BLaER1 treated with 17β-estradiol and CSF1 and Interleukin-3, amounts not matched to agents 10 nM and 100 nM (cell line): ENCODE measurements at regions not wholly inside any gene's neighbourhood (a gene's known extent, or its start where the extent isn't known, plus 50 kb on each side); places are given as distances from the start of the nearest gene placed in this dataset.
"Not testable (repeated sequence)": the region's sequence is repeated elsewhere in the genome, so short reads cannot be mapped to it uniquely, and the experiment has no call there.

Experiments
- H3K27ac ChIP-seq, 11 experiments: shearing (Covaris generic); formaldehyde crosslinking; 2 replicates each; pipeline ENCODE4 v1.8.1; 2022
- H3K27me3 ChIP-seq, 11 experiments: shearing (Covaris generic); formaldehyde crosslinking; 2 replicates each; pipeline ENCODE4 v1.8.1; 2022
- H3K36me3 ChIP-seq, 11 experiments: shearing (Covaris generic); formaldehyde crosslinking; 2 replicates each; pipeline ENCODE4 v1.8.1; 2022
- H3K4me1 ChIP-seq, 10 experiments: shearing (Covaris generic); formaldehyde crosslinking; 2 replicates each; pipeline ENCODE4 v1.8.1; 2022
- H3K4me2 ChIP-seq, 11 experiments: shearing (Covaris generic); formaldehyde crosslinking; 2 replicates each; pipeline ENCODE4 v1.8.1; 2022
- H3K4me3 ChIP-seq, 10 experiments: shearing (Covaris generic); formaldehyde crosslinking; 2 replicates each; pipeline ENCODE4 v1.8.1; 2022
- H3K9ac ChIP-seq, 11 experiments: shearing (Covaris generic); formaldehyde crosslinking; 2 replicates each; pipeline ENCODE4 v1.8.1; 2022
- H3K9me3 ChIP-seq, 11 experiments: shearing (Covaris generic); formaldehyde crosslinking; replicated peaks in 1 of 11; 2 replicates each; pipeline ENCODE4 v1.8.1; 2022
- H4K20me1 ChIP-seq, 11 experiments: shearing (Covaris generic); formaldehyde crosslinking; 2 replicates each; pipeline ENCODE4 v1.8.1; 2022
- Cebpa-rat ChIP-seq, 11 experiments: shearing (Covaris generic); IDR thresholded peaks; 2 replicates each; pipeline ENCODE4 v1.8.1; 2022

GRCh38 chr10:125259651-125260050 lies 99.3 kb upstream of the CTBP2 start:
- no peak for TF ChIP-seq Cebpa-rat (IDR thresholded peaks at IDR 0.05)
- no peak overlapping the region for H3K4me2 ChIP-seq
- H3K4me1 ChIP-seq: no peaks in the 10 kb centered on the region
- H3K27me3 ChIP-seq: no peaks in the 10 kb centered on the region
- H3K9ac ChIP-seq: no peak overlapping the region
- H3K36me3 ChIP-seq: no peaks in the 10 kb centered on the region
- H4K20me1 ChIP-seq: no peaks in the 10 kb centered on the region
- peaks cover 0 to 17% (median 4%) of the 10 kb centered on the region in 11 experiments; a peak in 7 of 22 replicates for H3K9me3 ChIP-seq
- H3K27ac ChIP-seq: no peak overlapping the region
- H3K4me3 ChIP-seq: no peak overlapping the region

DNA sequence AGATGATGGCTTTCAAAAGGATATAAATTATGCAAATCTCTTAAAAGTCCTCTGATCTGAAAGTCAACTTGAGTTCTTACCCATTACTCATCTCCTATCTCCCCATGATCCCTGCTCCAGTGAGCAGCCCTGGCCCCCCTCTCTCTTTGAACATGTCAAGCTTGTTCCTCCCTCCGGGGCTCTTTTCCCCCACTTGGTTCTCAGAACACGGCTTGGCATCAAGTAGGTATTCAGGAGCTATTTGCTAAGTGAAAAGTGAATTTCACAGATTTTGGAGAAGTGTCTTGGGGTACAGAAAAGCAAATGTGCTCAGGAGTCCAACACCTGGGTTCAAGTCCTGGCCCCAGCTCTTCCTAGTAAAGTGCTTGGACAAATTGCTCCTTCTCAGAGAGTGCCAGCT lies 98.3 kb upstream of the CTBP2 start:
- H3K4me1 ChIP-seq: no peaks in the 10 kb centered on the region
- H3K9ac ChIP-seq: no peak overlapping the region
- H3K27me3 ChIP-seq: no peaks in the 10 kb centered on the region
- H3K9me3 ChIP-seq: peaks cover 0 to 27% (median 6%) of the 10 kb centered on the region in 11 experiments; a peak in 14 of 22 replicates
- H3K36me3 ChIP-seq: no peaks in the 10 kb centered on the region
- H3K27ac ChIP-seq: no peak overlapping the region
- no peak overlapping the region for H3K4me2 ChIP-seq
- no peaks in the 10 kb centered on the region for H4K20me1 ChIP-seq
- no peak overlapping the region for H3K4me3 ChIP-seq
- no peak for TF ChIP-seq Cebpa-rat (IDR thresholded peaks at IDR 0.05)

DNA sequence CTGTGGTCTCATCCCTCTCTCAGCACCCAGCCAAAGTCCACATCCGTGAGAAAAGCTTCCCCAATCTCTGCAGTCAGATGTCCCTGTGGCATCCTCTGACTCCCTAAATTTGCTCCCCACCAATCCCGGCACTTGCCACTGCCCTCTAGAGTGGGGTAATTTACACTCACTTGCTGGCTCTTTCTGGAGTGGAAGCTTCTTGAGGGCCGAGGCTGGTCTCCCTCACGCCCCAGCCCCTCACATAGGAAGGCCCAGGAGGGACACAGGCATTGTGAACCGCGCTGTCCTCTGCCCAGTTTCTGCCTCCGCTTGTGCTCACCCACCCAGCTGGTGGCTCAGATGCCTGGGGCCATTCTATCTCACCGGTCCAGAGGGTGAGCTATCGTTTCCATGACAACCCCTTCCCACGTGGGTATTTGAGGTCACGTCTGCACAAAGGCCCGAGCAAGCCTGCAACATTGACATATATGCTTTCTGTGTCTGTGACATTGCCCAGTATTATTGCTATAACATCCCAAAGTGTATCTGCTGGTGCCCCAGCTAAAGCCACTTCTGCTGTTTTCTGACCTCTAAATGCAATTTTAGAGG lies 97.3 kb upstream of the CTBP2 start:
- Histone ChIP-seq H3K36me3 (no peaks in the 10 kb centered on the region), H3K4me3 (no peak overlapping the region), H3K9ac (no peak overlapping the region), H3K9me3 (peaks cover 5 to 34% (median 15%) of the 10 kb centered on the region in 11 experiments; a peak in 18 of 22 replicates), H3K27me3 (no peaks in the 10 kb centered on the region), H3K4me2 (no peak overlapping the region), H3K4me1 (no peaks in the 10 kb centered on the region), H4K20me1 (no peaks in the 10 kb centered on the region), H3K27ac (no peak overlapping the region)
- TF ChIP-seq Cebpa-rat (IDR thresholded peaks at IDR 0.05): no peak

DNA sequence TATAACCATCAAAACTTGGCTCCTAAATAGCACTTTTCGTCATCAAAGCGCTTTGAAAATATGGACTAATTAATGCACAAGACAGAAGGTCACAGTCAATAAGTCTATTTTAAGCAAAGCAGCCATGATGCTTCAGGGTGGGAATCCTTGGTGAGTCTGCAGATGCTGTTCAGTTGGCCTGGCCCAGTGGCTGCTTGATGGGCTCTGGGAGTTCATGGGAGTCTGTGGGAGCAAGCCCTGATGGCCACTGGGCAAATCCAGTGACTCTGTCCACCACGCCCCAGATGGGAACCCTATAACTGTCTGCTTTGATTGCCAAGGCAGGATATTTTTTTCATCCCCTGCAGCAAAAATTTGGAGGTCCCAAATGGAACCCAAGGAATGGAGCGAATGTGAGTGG lies 95.7 kb upstream of the CTBP2 start:
- no peak for TF ChIP-seq Cebpa-rat (IDR thresholded peaks at IDR 0.05)
- Histone ChIP-seq H3K27ac (no peak overlapping the region), H3K4me3 (no peak overlapping the region), H3K9ac (no peak overlapping the region), H3K36me3 (no peaks in the 10 kb centered on the region), H3K4me1 (no peaks in the 10 kb centered on the region), H3K9me3 (peaks cover 15 to 39% (median 20%) of the 10 kb centered on the region in 11 experiments), H3K4me2 (no peak overlapping the region), H3K27me3 (no peaks in the 10 kb centered on the region), H4K20me1 (no peaks in the 10 kb centered on the region)

GRCh38 chr10:125252937-125253336 lies 92.6 kb upstream of the CTBP2 start:
- Histone ChIP-seq H3K4me1 (no peaks in the 10 kb centered on the region), H3K9me3 (peaks cover 16 to 39% (median 23%) of the 10 kb centered on the region in 11 experiments), H3K27me3 (no peaks in the 10 kb centered on the region), H4K20me1 (no peaks in the 10 kb centered on the region), H3K9ac (no peak overlapping the region), H3K36me3 (no peaks in the 10 kb centered on the region), H3K4me3 (no peak overlapping the region), H3K27ac (no peak overlapping the region), H3K4me2 (no peak overlapping the region)
- TF ChIP-seq Cebpa-rat (IDR thresholded peaks at IDR 0.05): no peak

GRCh38 chr10:125250834-125251233 lies 90.5 kb upstream of the CTBP2 start:
- H4K20me1 ChIP-seq, H3K4me2 ChIP-seq, H3K27me3 ChIP-seq, H3K9ac ChIP-seq, H3K4me1 ChIP-seq, H3K4me3 ChIP-seq, H3K36me3 ChIP-seq, H3K27ac ChIP-seq: not testable (repeated sequence)
- H3K9me3 ChIP-seq: peaks cover 16 to 39% (median 23%) of the 10 kb centered on the region in 11 experiments

GRCh38 chr10:125249948-125250347 lies 89.6 kb upstream of the CTBP2 start:
- no peak overlapping the region for H3K4me3 ChIP-seq
- H3K27ac ChIP-seq: no peak overlapping the region
- no peak overlapping the region for H3K9ac ChIP-seq
- no peaks in the 10 kb centered on the region for H3K4me1 ChIP-seq
- no peaks in the 10 kb centered on the region for H3K27me3 ChIP-seq
- H3K4me2 ChIP-seq: no peak overlapping the region
- H3K9me3 ChIP-seq: peaks cover 16 to 39% (median 23%) of the 10 kb centered on the region in 11 experiments
- TF ChIP-seq Cebpa-rat (IDR thresholded peaks at IDR 0.05): no peak
- no peaks in the 10 kb centered on the region for H4K20me1 ChIP-seq
- no peaks in the 10 kb centered on the region for H3K36me3 ChIP-seq

GRCh38 chr10:125248489-125248888 lies 88.1 kb upstream of the CTBP2 start:
- Histone ChIP-seq H3K9ac (no peak overlapping the region), H4K20me1 (no peaks in the 10 kb centered on the region), H3K4me1 (no peaks in the 10 kb centered on the region), H3K4me2 (no peak overlapping the region), H3K4me3 (no peak overlapping the region), H3K27ac (no peak overlapping the region), H3K27me3 (no peaks in the 10 kb centered on the region), H3K9me3 (peaks cover 15 to 31% (median 23%) of the 10 kb centered on the region in 11 experiments), H3K36me3 (no peaks in the 10 kb centered on the region)
- no peak for TF ChIP-seq Cebpa-rat (IDR thresholded peaks at IDR 0.05)

DNA sequence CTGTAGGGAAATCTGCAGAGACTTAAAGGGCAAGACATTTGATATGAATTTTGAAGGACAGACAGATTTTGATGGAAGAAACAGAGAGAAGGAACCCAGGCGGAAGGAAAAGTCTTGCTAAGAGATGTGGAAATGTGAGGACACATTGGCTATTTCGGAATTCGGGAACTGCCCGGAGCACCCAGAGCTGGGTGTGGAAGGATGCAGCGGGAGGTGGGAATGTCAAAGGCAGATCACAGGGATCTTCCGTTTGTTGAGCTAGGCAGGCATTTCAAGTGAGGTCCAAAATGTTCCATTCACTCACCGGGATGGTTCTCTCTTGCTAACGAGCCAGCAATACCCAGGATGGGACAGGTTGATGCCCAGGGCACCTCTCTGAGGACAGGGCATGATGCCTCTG lies 87.2 kb upstream of the CTBP2 start:
- Histone ChIP-seq H3K4me3 (no peak overlapping the region), H3K4me2 (no peak overlapping the region), H3K27ac (no peak overlapping the region), H4K20me1 (no peaks in the 10 kb centered on the region), H3K4me1 (no peaks in the 10 kb centered on the region), H3K9ac (no peak overlapping the region), H3K27me3 (no peaks in the 10 kb centered on the region), H3K9me3 (peaks cover 10 to 22% (median 14%) of the 10 kb centered on the region in 11 experiments), H3K36me3 (no peaks in the 10 kb centered on the region)
- no peak for TF ChIP-seq Cebpa-rat (IDR thresholded peaks at IDR 0.05)

GRCh38 chr10:125243532-125244253 lies 83.3 kb upstream of the CTBP2 start:
- H3K4me2 ChIP-seq: no peak overlapping the region
- no peak overlapping the region for H3K27ac ChIP-seq
- H3K36me3 ChIP-seq: no peaks in the 10 kb centered on the region
- H3K9me3 ChIP-seq: peaks cover 3 to 7% (median 5%) of the 10 kb centered on the region in 11 experiments; a peak in 21 of 22 replicates
- no peak for TF ChIP-seq Cebpa-rat (IDR thresholded peaks at IDR 0.05)
- no peaks in the 10 kb centered on the region for H3K4me1 ChIP-seq
- no peaks in the 10 kb centered on the region for H4K20me1 ChIP-seq
- no peak overlapping the region for H3K4me3 ChIP-seq
- no peaks in the 10 kb centered on the region for H3K27me3 ChIP-seq
- H3K9ac ChIP-seq: no peak overlapping the region
